Neural cell (in vitro differentiated cells): ENCODE measurements at regions not wholly inside any gene's neighbourhood (a gene's known extent, or its start where the extent isn't known, plus 50 kb on each side); places are given as distances from the start of the nearest gene placed in this dataset.

Source experiments
- CTCF ChIP-seq: fragments of 450-650 bp; IDR thresholded peaks from 2 replicates; pipeline ENCODE4 v1.5.1; 2014; ENCODE audit warnings: antibody characterized with exemption, mild to moderate bottlenecking, moderate library complexity; ENCODE audit not compliant: poor library complexity, severe bottlenecking
- EP300 ChIP-seq: fragments of 450-650 bp; conservative IDR thresholded peaks from 2 replicates; pipeline ENCODE4 v1.6.1; 2014; ENCODE audit warnings: antibody characterized with exemption, mild to moderate bottlenecking, moderate library complexity; ENCODE audit not compliant: poor library complexity, severe bottlenecking
- EZH2 ChIP-seq: fragments of 200-600, 300-800 bp; shearing (Covaris generic), sonication (generic); IDR thresholded peaks from 2 replicates; pipeline ENCODE4 v1.6.1; 2014; ENCODE audit warnings: antibody characterized with exemption, low read length, borderline replicate concordance, mild to moderate bottlenecking; ENCODE audit not compliant: insufficient read depth, poor library complexity, severe bottlenecking
- MXI1 ChIP-seq: fragments of 450-650 bp; conservative IDR thresholded peaks from 2 replicates; pipeline ENCODE4 v1.6.1; 2014; ENCODE audit warnings: antibody characterized with exemption, mild to moderate bottlenecking; ENCODE audit not compliant: poor library complexity, severe bottlenecking
- POLR2AphosphoS5 ChIP-seq: IDR thresholded peaks from 2 replicates; pipeline ENCODE4 v1.6.1; 2012
- RAD21 ChIP-seq: fragments of 450-650 bp; conservative IDR thresholded peaks from 2 replicates; pipeline ENCODE4 v1.6.1; 2014; ENCODE audit warnings: antibody characterized with exemption, mild to moderate bottlenecking, moderate library complexity
- REST ChIP-seq: IDR thresholded peaks from 2 replicates; pipeline ENCODE4 v1.6.1; 2012; ENCODE audit warnings: borderline replicate concordance
- TAF1 ChIP-seq: IDR thresholded peaks from 2 replicates; pipeline ENCODE4 v1.6.1; 2012; ENCODE audit warnings: low read depth

GRCh38 chr10:43955978-43956377 is 307.3 kb upstream of the ZNF32 start:
- TF ChIP-seq EZH2, result no peak
- TF ChIP-seq CTCF, result no peak
- no peak for TF ChIP-seq REST
- no peak for TF ChIP-seq POLR2AphosphoS5
- no peak for TF ChIP-seq MXI1
- no peak for TF ChIP-seq RAD21
- no peak for TF ChIP-seq TAF1
- TF ChIP-seq EP300, result no peak
